CD4-positive, alpha-beta T cell treated with Interleukin-17A for 4 hours (primary cell): ENCODE measurements at regions not wholly inside any gene's neighbourhood (a gene's known extent, or its start where the extent isn't known, plus 50 kb on each side); places are given as distances from the start of the nearest gene placed in this dataset.

Source experiments
- DNase-seq: peaks from one replicate; pipeline ENCODE4 v3.0.0-alpha.2; 2020; ENCODE audit warnings: mixed read lengths

GRCh38 chr22:46092011-46092410, 58.3 kb upstream of the PPARA start:
- DNase-seq, result no peak

GRCh38 chr22:46092670-46093410, 57.5 kb upstream of the PPARA start:
- DNase-seq, result no peak

- no peak for DNase-seq
Measured at GRCh38 chr22:46093796-46094195, 56.5 kb upstream of the PPARA start.

- DNase-seq, result no peak
Measured at GRCh38 chr22:46094676-46095075, 55.6 kb upstream of the PPARA start.

- DNase-seq, result no peak
Measured at GRCh38 chr22:46096051-46096450, 54.3 kb upstream of the PPARA start.

GRCh38 chr22:46096706-46097230, 53.6 kb upstream of the PPARA start:
- no peak for DNase-seq

GRCh38 chr22:46097268-46097900, 52.9 kb upstream of the PPARA start:
- DNase-seq, result no peak

GRCh38 chr22:46098525-46099475, 51.5 kb upstream of the PPARA start:
- DNase-seq, result no peak

- no peak for DNase-seq
Measured at GRCh38 chr22:46099740-46100139, 50.6 kb upstream of the PPARA start.

GRCh38 chr22:46100401-46101105, 49.8 kb upstream of the PPARA start:
- DNase-seq, result no peak
